HepG2 (cell line): ENCODE measurements at regions not wholly inside any gene's neighbourhood (a gene's known extent, or its start where the extent isn't known, plus 50 kb on each side); places are given as distances from the start of the nearest gene placed in this dataset.

ENCODE experiments used
- ATF7 ChIP-seq, 2 experiments: fragments of 450-650 bp in 1 of 2; sonication (generic) in 1 of 2; formaldehyde crosslinking in 1 of 2; IDR thresholded peaks; 2 replicates each; pipeline versions ENCODE4 v1.4.0 to v1.6.1; 2016 to 2020; ENCODE audit warnings: antibody characterized with exemption in 1 of 2, mild to moderate bottlenecking in 1 of 2, missing genetic modification reagents in 1 of 2
- GABPB1 ChIP-seq: IDR thresholded peaks from 2 replicates; pipeline ENCODE4 v1.6.1; 2016; ENCODE audit warnings: mild to moderate bottlenecking, missing genetic modification reagents, moderate library complexity, missing compliant biosample characterization
- GATAD1 ChIP-seq: IDR thresholded peaks from 2 replicates; pipeline ENCODE4 v1.6.1; 2016; ENCODE audit warnings: missing genetic modification reagents, missing compliant biosample characterization
- MAFF ChIP-seq: IDR thresholded peaks from 2 replicates; pipeline ENCODE4 v1.6.1; 2011; ENCODE audit warnings: low read depth, low read length, improper control_type of control experiment
- MAFK ChIP-seq, 2 experiments: IDR thresholded peaks in 1 of 2; conservative IDR thresholded peaks in 1 of 2; 2 replicates each; pipeline ENCODE4 v1.6.1; 2011; ENCODE audit warnings: improper control_type of control experiment in 2 of 2, low read length in 2 of 2
- NR2C2 ChIP-seq: sonication (generic); formaldehyde crosslinking; IDR thresholded peaks from 2 replicates; pipeline ENCODE4 v1.4.0; 2020; ENCODE audit warnings: missing genetic modification reagents, mild to moderate bottlenecking, moderate library complexity, borderline replicate concordance
- POGK ChIP-seq: sonication (generic); formaldehyde crosslinking; conservative IDR thresholded peaks from 2 replicates; pipeline ENCODE4 v1.8.0; 2022; ENCODE audit warnings: mild to moderate bottlenecking, moderate library complexity, missing genetic modification reagents
- THAP8 ChIP-seq: sonication (generic); formaldehyde crosslinking; IDR thresholded peaks from 2 replicates; pipeline ENCODE4 v1.5.1; 2020; ENCODE audit warnings: missing genetic modification reagents, mild to moderate bottlenecking, borderline replicate concordance
- TSC22D2 ChIP-seq: sonication (generic); formaldehyde crosslinking; IDR thresholded peaks from 2 replicates; pipeline ENCODE4 v1.5.1; 2020; ENCODE audit warnings: missing genetic modification reagents, mild to moderate bottlenecking, borderline replicate concordance
- U2AF1 ChIP-seq: fragments of 200-400 bp; formaldehyde crosslinking; optimal IDR thresholded peaks from 2 replicates; pipeline ENCODE3; 2017; ENCODE audit warnings: mild to moderate bottlenecking, low read depth, low read length
- U2AF2 ChIP-seq: fragments of 200-400 bp; formaldehyde crosslinking; IDR thresholded peaks from 2 replicates; pipeline ENCODE4 v1.6.1; 2017; ENCODE audit warnings: low read depth, mild to moderate bottlenecking, low read length
- ZBTB34 ChIP-seq: sonication (generic); formaldehyde crosslinking; IDR thresholded peaks from 2 replicates; pipeline ENCODE4 v1.8.0; 2022; ENCODE audit warnings: mild to moderate bottlenecking, missing genetic modification reagents
- ZBTB44 ChIP-seq: sonication (generic); formaldehyde crosslinking; IDR thresholded peaks from 2 replicates; pipeline ENCODE4 v1.4.0; 2020; ENCODE audit warnings: missing genetic modification reagents
- ZNF615 ChIP-seq: sonication (generic); formaldehyde crosslinking; IDR thresholded peaks from 2 replicates; pipeline ENCODE4 v1.5.0; 2020; ENCODE audit warnings: mild to moderate bottlenecking, missing genetic modification reagents, borderline replicate concordance
- ZNF773 ChIP-seq: sonication (generic); formaldehyde crosslinking; IDR thresholded peaks from 2 replicates; pipeline ENCODE4 v1.4.0; 2020; ENCODE audit warnings: missing genetic modification reagents, borderline replicate concordance
- TF ChIP-seq, protein P1 (sequence below): sonication (generic); formaldehyde crosslinking; IDR thresholded peaks from 2 replicates; pipeline ENCODE4 v1.4.0; 2020; ENCODE audit warnings: mild to moderate bottlenecking, missing genetic modification reagents
- TF ChIP-seq, protein P2 (sequence below): sonication (generic); formaldehyde crosslinking; IDR thresholded peaks from 2 replicates; pipeline ENCODE4 v1.4.0; 2020; ENCODE audit warnings: mild to moderate bottlenecking, missing genetic modification reagents
- TF ChIP-seq, protein P3 (sequence below): sonication (generic); formaldehyde crosslinking; IDR thresholded peaks from 2 replicates; pipeline ENCODE4 v1.4.0; 2020; ENCODE audit warnings: low read depth, mild to moderate bottlenecking, missing genetic modification reagents

- TF ChIP-seq POGK (CRISPR knock-in tag) (no peak), U2AF1 (no peak), GABPB1 (CRISPR knock-in tag) (no peak), GATAD1 (CRISPR knock-in tag) (no peak), ZNF773 (CRISPR knock-in tag) (no peak), TSC22D2 (CRISPR knock-in tag) (no peak), ZBTB34 (no peak), U2AF2 (no peak), THAP8 (CRISPR knock-in tag) (no peak), MAFF (peak; percentile 90), ATF7 (IDR thresholded peaks at IDR 0.05) (peak; percentile 80), ATF7 (CRISPR knock-in tag; IDR thresholded peaks at IDR 0.05) (no peak), NR2C2 (CRISPR knock-in tag) (no peak), ZBTB44 (CRISPR knock-in tag) (no peak), ZNF615 (CRISPR knock-in tag) (no peak), MAFK (conservative IDR thresholded peaks at IDR 0.05 in 1 of 2, IDR thresholded peaks at IDR 0.05 in 1 of 2; ENCODE audit: low read length in 2 of 2) (peak; percentile 84 to 97)
- TF ChIP-seq, protein P1, sequence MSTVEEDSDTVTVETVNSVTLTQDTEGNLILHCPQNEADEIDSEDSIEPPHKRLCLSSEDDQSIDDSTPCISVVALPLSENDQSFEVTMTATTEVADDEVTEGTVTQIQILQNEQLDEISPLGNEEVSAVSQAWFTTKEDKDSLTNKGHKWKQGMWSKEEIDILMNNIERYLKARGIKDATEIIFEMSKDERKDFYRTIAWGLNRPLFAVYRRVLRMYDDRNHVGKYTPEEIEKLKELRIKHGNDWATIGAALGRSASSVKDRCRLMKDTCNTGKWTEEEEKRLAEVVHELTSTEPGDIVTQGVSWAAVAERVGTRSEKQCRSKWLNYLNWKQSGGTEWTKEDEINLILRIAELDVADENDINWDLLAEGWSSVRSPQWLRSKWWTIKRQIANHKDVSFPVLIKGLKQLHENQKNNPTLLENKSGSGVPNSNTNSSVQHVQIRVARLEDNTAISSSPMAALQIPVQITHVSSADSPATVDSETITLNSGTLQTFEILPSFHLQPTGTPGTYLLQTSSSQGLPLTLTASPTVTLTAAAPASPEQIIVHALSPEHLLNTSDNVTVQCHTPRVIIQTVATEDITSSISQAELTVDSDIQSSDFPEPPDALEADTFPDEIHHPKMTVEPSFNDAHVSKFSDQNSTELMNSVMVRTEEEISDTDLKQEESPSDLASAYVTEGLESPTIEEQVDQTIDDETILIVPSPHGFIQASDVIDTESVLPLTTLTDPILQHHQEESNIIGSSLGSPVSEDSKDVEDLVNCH, result no peak
- TF ChIP-seq, protein P2, sequence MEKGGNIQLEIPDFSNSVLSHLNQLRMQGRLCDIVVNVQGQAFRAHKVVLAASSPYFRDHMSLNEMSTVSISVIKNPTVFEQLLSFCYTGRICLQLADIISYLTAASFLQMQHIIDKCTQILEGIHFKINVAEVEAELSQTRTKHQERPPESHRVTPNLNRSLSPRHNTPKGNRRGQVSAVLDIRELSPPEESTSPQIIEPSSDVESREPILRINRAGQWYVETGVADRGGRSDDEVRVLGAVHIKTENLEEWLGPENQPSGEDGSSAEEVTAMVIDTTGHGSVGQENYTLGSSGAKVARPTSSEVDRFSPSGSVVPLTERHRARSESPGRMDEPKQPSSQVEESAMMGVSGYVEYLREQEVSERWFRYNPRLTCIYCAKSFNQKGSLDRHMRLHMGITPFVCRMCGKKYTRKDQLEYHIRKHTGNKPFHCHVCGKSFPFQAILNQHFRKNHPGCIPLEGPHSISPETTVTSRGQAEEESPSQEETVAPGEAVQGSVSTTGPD (CRISPR knock-in tag), result no peak
- TF ChIP-seq, protein P3, sequence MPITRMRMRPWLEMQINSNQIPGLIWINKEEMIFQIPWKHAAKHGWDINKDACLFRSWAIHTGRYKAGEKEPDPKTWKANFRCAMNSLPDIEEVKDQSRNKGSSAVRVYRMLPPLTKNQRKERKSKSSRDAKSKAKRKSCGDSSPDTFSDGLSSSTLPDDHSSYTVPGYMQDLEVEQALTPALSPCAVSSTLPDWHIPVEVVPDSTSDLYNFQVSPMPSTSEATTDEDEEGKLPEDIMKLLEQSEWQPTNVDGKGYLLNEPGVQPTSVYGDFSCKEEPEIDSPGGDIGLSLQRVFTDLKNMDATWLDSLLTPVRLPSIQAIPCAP (CRISPR knock-in tag), result no peak
Measured at GRCh38 chr12:77689510-77690086, 141.1 kb upstream of the NAV3 start (continued).
